ENCODE measurements at regions not wholly inside any gene's neighbourhood (a gene's known extent, or its start where the extent isn't known, plus 50 kb on each side); places are given as distances from the start of the nearest gene placed in this dataset.

- TF ChIP-seq CTCF (IDR thresholded peaks at IDR 0.05) (no peak), POLR2A (IDR thresholded peaks at IDR 0.05) (no peak)
Measured at GRCh38 chr5:115391780-115392179, 95.3 kb upstream of the CCDC112 start.

Data from vagina (tissue), 2 donors.